CD14-positive monocyte (primary cell): ENCODE measurements at regions not wholly inside any gene's neighbourhood (a gene's known extent, or its start where the extent isn't known, plus 50 kb on each side); places are given as distances from the start of the nearest gene placed in this dataset.

Source experiments
- DNase-seq, 3 donors: peaks; one replicate each; pipeline ENCODE4 v3.0.0-alpha.2; 2011 to 2022
- H2AFZ ChIP-seq: 2 replicates; pipeline ENCODE4 v1.6.0; 2012; ENCODE audit warnings: mild to moderate bottlenecking, low read depth, low read length, inconsistent platforms; ENCODE audit not compliant: insufficient read depth, poor library complexity, severe bottlenecking
- H3K27ac ChIP-seq, 2 donors: 1 replicate in 1 of 2; 2 replicates in 1 of 2; pipeline ENCODE4 v1.5.1; 2012 to 2013; ENCODE audit warnings: low read length in 2 of 2, control low read depth in 1 of 2, inconsistent platforms in 1 of 2, low read depth in 1 of 2, mild to moderate bottlenecking in 1 of 2
- H3K27me3 ChIP-seq, 2 donors: one replicate each; pipeline versions ENCODE4 v1.6.0 to v1.6.1; 2011 to 2013; ENCODE audit warnings: low read length in 2 of 2; ENCODE audit not compliant: control insufficient read depth in 2 of 2, insufficient read depth in 2 of 2
- H3K36me3 ChIP-seq, 2 donors: replicated peaks in 1 of 2; 1 replicate in 1 of 2; 2 replicates in 1 of 2; pipeline versions ENCODE4 v1.5.1 to v1.6.1; 2012 to 2013; ENCODE audit warnings: low read length in 2 of 2, control low read depth in 1 of 2, inconsistent platforms in 1 of 2, mild to moderate bottlenecking in 1 of 2; ENCODE audit not compliant: insufficient read depth in 2 of 2, control insufficient read depth in 1 of 2
- H3K4me1 ChIP-seq, 2 donors: 1 replicate in 1 of 2; 2 replicates in 1 of 2; pipeline versions ENCODE4 v1.5.1 to v1.6.1; 2012 to 2013; ENCODE audit warnings: low read length in 2 of 2, control low read depth in 1 of 2, inconsistent platforms in 1 of 2, mild to moderate bottlenecking in 1 of 2, moderate library complexity in 1 of 2; ENCODE audit not compliant: insufficient read depth in 2 of 2, control insufficient read depth in 1 of 2
- H3K4me2 ChIP-seq: replicated peaks from 2 replicates; pipeline ENCODE3; 2012; ENCODE audit warnings: low read length, moderate library complexity, mild to moderate bottlenecking; ENCODE audit not compliant: poor library complexity, severe bottlenecking; ENCODE audit errors: extremely low read depth
- H3K4me3 ChIP-seq, 3 experiments: fragments of 200-600 bp in 1 of 3; sonication (generic) in 1 of 3; replicated peaks in 1 of 3; 1 replicate in 2 of 3; 2 replicates in 1 of 3; pipeline ENCODE4 v1.5.1; 2011 to 2013; ENCODE audit warnings: low read length in 3 of 3, mild to moderate bottlenecking in 3 of 3, control low read depth in 2 of 3, low read depth in 2 of 3, inconsistent platforms in 1 of 3, moderate library complexity in 1 of 3
- H3K79me2 ChIP-seq: 2 replicates; pipeline ENCODE4 v1.6.0; 2012; ENCODE audit warnings: mild to moderate bottlenecking, control low read depth, inconsistent platforms, low read length, moderate library complexity; ENCODE audit not compliant: insufficient read depth
- H3K9ac ChIP-seq: 2 replicates; pipeline ENCODE4 v1.6.0; 2017; ENCODE audit warnings: low read length, mild to moderate bottlenecking; ENCODE audit not compliant: insufficient read depth, poor library complexity, severe bottlenecking
- H3K9me3 ChIP-seq, 2 donors: replicated peaks in 1 of 2; 1 replicate in 1 of 2; 2 replicates in 1 of 2; pipeline versions ENCODE4 v1.5.1 to v1.6.1; 2012 to 2013; ENCODE audit warnings: low read length in 2 of 2, control low read depth in 1 of 2; ENCODE audit not compliant: control insufficient read depth in 1 of 2, insufficient read depth in 1 of 2
- H4K20me1 ChIP-seq: 2 replicates; pipeline ENCODE4 v1.6.0; 2012; ENCODE audit warnings: mild to moderate bottlenecking, low read length, control low read depth, moderate library complexity; ENCODE audit not compliant: insufficient read depth
- H3K27ac Mint-ChIP-seq, 7 donors: one replicate each; pipeline ENCODE4 v1.8.0; 2020; ENCODE audit warnings: mild to moderate bottlenecking in 7 of 7, mixed read lengths in 7 of 7, moderate library complexity in 6 of 7, inconsistent platforms in 2 of 7
- H3K27me3 Mint-ChIP-seq, 3 donors: one replicate each; pipeline ENCODE4 v1.8.0; 2021 to 2022; ENCODE audit warnings: low read depth in 3 of 3, mild to moderate bottlenecking in 3 of 3, mixed read lengths in 3 of 3, moderate library complexity in 3 of 3, inconsistent platforms in 1 of 3
- H3K36me3 Mint-ChIP-seq, 2 donors: one replicate each; pipeline ENCODE4 v1.8.0; 2020; ENCODE audit warnings: mixed read lengths in 2 of 2, inconsistent platforms in 1 of 2, mild to moderate bottlenecking in 1 of 2
- H3K4me1 Mint-ChIP-seq: one replicate; pipeline ENCODE4 v1.8.0; 2020; ENCODE audit warnings: mild to moderate bottlenecking, mixed read lengths
- H3K4me3 Mint-ChIP-seq, 2 donors: one replicate each; pipeline ENCODE4 v1.8.0; 2020; ENCODE audit warnings: mild to moderate bottlenecking in 2 of 2, mixed read lengths in 2 of 2, moderate library complexity in 1 of 2
- H3K9me3 Mint-ChIP-seq, 7 donors: one replicate each; pipeline ENCODE4 v1.8.0; 2020 to 2022; ENCODE audit warnings: mixed read lengths in 7 of 7, mild to moderate bottlenecking in 6 of 7, moderate library complexity in 6 of 7, inconsistent platforms in 2 of 7
- WGBS: methylation state at CpG from one replicate; pipeline ENCODE4 v1.1.5; 2013; ENCODE audit warnings: missing lambda C conversion rate; ENCODE audit not compliant: insufficient coverage; 5-methylcytosine and 5-hydroxymethylcytosine counted together
- intact Hi-C, 2 donors: fragments of 100-400 bp; cut with micrococcal nuclease; formaldehyde crosslinking; loops; one replicate each; pipeline versions ENCODE4 v1.15.0 to v1.15.1; 2023
- TF ChIP-seq, protein P1 (sequence below): fragments of 200-600 bp; IDR thresholded peaks from one replicate; pipeline ENCODE4 v1.8.0; 2022; ENCODE audit warnings: antibody characterized with exemption, mild to moderate bottlenecking

DNA sequence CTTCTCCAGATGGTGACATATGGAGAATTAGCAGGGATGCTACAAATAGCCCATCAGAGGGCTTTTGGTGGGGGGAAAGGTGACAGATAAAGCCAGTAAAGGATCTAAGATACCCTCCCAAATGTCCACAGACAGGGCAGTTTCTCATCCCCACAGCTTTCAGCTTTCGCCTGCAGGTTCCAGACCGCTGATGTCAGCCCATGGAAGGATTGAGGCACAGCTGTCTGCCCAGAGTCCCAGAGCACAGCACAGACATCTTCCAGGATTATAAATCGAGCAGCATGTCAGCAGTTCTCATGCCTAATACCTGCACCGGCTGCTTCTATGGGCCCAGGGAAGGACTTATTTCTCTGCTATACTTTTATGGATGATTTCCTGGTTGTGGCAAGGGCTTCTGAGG is 96.7 kb upstream of the MXRA5 start:
- Mint-ChIP-seq H3K4me3 (no peak overlapping the region), H3K36me3 (no peaks in the 10 kb centered on the region), H3K4me1 (peaks cover 16% of the 10 kb centered on the region), H3K27ac (no peak overlapping the region), H3K9me3 (peaks cover 0 to 16% (median 7%) of the 10 kb centered on the region in 7 donors), H3K27me3 (peaks cover 0 to 1% (median 0%) of the 10 kb centered on the region in 3 donors)
- TF ChIP-seq, protein P1, sequence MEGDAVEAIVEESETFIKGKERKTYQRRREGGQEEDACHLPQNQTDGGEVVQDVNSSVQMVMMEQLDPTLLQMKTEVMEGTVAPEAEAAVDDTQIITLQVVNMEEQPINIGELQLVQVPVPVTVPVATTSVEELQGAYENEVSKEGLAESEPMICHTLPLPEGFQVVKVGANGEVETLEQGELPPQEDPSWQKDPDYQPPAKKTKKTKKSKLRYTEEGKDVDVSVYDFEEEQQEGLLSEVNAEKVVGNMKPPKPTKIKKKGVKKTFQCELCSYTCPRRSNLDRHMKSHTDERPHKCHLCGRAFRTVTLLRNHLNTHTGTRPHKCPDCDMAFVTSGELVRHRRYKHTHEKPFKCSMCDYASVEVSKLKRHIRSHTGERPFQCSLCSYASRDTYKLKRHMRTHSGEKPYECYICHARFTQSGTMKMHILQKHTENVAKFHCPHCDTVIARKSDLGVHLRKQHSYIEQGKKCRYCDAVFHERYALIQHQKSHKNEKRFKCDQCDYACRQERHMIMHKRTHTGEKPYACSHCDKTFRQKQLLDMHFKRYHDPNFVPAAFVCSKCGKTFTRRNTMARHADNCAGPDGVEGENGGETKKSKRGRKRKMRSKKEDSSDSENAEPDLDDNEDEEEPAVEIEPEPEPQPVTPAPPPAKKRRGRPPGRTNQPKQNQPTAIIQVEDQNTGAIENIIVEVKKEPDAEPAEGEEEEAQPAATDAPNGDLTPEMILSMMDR: no peak
- Histone ChIP-seq H3K9me3 (peaks cover 0 to 9% of the 10 kb centered on the region in 2 donors), H3K4me3 (no peak overlapping the region), H3K79me2 (no peaks in the 10 kb centered on the region), H3K27ac (no peak overlapping the region), H3K27me3 (no peaks in the 10 kb centered on the region), H3K4me2 (no peak overlapping the region), H3K9ac (no peak overlapping the region), H3K4me1 (no peaks in the 10 kb centered on the region), H4K20me1 (no peaks in the 10 kb centered on the region), H3K36me3 (no peaks in the 10 kb centered on the region), H2AFZ (no peak overlapping the region)
- WGBS: 80% methylated on average over 3 of the region's 4 CpGs
- intact Hi-C loops: no loop called here
- no peak for DNase-seq

DNA sequence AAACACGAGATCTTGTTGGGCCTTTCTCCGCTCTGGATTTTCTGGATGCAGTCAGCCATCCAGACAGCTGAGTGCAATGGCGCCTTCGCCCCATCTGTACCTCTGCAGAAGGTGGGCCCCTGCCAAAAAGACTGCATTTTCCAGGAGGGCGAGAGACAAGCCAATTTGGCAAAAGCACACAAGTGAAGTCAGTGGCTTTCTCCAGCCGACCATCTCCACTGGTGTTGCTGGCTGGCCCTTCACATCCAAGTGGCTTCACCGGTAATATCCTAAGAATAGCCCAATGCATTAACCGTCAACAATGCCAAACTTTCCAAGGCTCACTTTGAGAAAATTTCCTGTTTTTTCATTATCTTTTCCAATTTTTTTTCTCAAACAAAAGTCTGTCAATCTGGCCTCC is 96.2 kb upstream of the MXRA5 start:
- peaks cover 0 to 16% (median 7%) of the 10 kb centered on the region in 7 donors for H3K9me3 Mint-ChIP-seq
- H3K4me1 Mint-ChIP-seq: peaks cover 16% of the 10 kb centered on the region
- no peaks in the 10 kb centered on the region for H3K4me1 ChIP-seq
- H2AFZ ChIP-seq: no peak overlapping the region
- H3K79me2 ChIP-seq: no peaks in the 10 kb centered on the region
- 91% methylated on average over 6 of the region's 8 CpGs for WGBS
- H3K36me3 ChIP-seq: no peaks in the 10 kb centered on the region
- H3K9ac ChIP-seq: no peak overlapping the region
- H3K27me3 Mint-ChIP-seq: peaks cover 0 to 1% (median 0%) of the 10 kb centered on the region in 3 donors
- no peak for DNase-seq
- H3K9me3 ChIP-seq: peaks cover 0 to 9% of the 10 kb centered on the region in 2 donors
- TF ChIP-seq, protein P1: no peak
- H3K36me3 Mint-ChIP-seq: no peaks in the 10 kb centered on the region
- H4K20me1 ChIP-seq: no peaks in the 10 kb centered on the region
- H3K4me3 Mint-ChIP-seq: no peak overlapping the region
- H3K4me3 ChIP-seq: no peak overlapping the region
- no peaks in the 10 kb centered on the region for H3K27me3 ChIP-seq
- no peak overlapping the region for H3K4me2 ChIP-seq
- H3K27ac Mint-ChIP-seq: no peak overlapping the region
- intact Hi-C loops: no loop called here
- H3K27ac ChIP-seq: no peak overlapping the region
